GM18861 (cell line): ENCODE measurements at regions not wholly inside any gene's neighbourhood (a gene's known extent, or its start where the extent isn't known, plus 50 kb on each side); places are given as distances from the start of the nearest gene placed in this dataset.

ENCODE experiments used
- ATAC-seq: cut with Tn5 transposase; IDR thresholded peaks from one replicate; pipeline ENCODE4 v1.9.1; 2021; ENCODE audit not compliant: unreplicated experiment

DNA sequence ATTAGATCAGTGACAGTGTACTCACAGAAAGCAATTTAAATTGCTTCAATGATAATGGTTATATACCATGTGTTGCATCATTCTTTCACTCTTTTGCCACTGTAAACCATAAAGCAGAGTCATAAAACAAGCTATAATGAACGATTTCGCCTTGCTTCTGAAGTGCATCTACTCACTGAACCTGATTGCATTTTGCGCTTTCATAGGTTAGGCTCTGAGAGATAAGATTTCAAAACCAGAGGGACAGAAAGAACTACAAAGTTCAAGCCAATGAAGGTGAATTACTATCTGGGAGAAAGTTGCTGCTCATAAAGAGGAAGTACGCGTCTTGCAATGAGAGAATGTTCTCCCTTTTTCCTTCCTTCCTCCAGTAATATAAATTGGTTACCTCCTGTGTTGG lies 412.7 kb downstream of the CETN3 start:
- no peak for ATAC-seq

DNA sequence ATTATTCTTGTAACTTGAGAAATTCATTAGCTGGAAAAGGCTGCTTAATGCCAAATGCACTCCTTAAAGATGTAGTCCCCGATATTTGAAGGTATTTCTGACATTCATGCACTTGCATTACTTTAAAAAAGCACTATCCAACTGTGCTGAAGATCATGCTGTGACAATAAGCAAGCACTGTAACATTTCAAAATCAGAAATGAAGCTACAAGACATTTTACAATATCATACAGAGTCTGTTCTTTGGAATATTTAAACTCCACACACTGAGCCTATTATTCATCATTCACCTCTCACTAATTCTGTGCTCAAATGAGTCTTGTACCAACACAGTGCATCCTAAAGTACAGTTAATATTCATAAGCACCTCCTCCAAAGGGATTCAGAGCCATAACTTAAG lies 413.2 kb downstream of the CETN3 start:
- no peak for ATAC-seq

- ATAC-seq = no peak
Observed at GRCh38 chr5:89994266-89994665, 415.3 kb downstream of the CETN3 start.

DNA sequence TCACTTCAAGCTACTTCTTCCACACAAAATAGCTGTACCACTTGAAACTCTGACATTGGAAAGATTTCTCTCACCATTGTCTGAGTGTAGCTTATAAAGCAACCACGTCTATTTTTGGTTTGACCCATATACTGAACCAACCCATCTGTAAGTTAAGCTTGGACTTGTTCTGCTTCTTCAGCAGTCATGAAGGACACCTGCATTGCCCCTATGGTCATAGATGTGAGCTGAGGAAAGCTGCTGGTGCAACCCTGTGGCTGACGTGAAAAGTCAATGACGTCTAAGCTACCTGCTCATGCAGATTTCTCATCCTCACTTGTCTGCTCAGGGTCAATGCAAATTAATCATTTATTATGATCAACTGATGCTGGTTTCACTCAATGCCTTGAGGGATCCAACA lies 417.4 kb downstream of the CETN3 start:
- no peak for ATAC-seq

DNA sequence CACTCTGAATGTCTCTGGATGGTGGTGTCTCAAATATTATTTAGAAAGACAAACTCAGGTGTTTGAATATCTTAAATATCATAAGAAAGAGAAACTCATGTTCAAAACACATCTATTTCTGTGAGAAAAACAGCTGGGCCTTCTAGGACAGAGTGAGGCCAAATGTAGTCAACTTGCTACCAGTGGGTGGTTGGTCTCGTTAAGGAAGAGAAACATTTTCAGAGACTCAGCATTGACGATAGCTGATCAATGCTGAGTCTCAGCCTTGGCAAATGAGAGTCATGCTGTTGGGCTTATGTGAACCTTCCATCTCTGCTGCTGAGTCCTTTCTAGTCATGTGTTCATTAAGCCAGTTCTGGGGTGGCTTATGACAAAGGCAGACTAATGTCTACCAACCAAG lies 418.0 kb downstream of the CETN3 start:
- ATAC-seq = no peak

- no peak for ATAC-seq
Observed at GRCh38 chr5:89989776-89990175, 419.8 kb downstream of the CETN3 start.

GRCh38 chr5:89988998-89989655 lies 420.4 kb downstream of the CETN3 start:
- ATAC-seq = no peak

GRCh38 chr5:89988129-89988810 lies 421.3 kb downstream of the CETN3 start:
- ATAC-seq = no peak

- ATAC-seq = no peak
Observed at GRCh38 chr5:89983216-89983615, 426.3 kb downstream of the CETN3 start.

DNA sequence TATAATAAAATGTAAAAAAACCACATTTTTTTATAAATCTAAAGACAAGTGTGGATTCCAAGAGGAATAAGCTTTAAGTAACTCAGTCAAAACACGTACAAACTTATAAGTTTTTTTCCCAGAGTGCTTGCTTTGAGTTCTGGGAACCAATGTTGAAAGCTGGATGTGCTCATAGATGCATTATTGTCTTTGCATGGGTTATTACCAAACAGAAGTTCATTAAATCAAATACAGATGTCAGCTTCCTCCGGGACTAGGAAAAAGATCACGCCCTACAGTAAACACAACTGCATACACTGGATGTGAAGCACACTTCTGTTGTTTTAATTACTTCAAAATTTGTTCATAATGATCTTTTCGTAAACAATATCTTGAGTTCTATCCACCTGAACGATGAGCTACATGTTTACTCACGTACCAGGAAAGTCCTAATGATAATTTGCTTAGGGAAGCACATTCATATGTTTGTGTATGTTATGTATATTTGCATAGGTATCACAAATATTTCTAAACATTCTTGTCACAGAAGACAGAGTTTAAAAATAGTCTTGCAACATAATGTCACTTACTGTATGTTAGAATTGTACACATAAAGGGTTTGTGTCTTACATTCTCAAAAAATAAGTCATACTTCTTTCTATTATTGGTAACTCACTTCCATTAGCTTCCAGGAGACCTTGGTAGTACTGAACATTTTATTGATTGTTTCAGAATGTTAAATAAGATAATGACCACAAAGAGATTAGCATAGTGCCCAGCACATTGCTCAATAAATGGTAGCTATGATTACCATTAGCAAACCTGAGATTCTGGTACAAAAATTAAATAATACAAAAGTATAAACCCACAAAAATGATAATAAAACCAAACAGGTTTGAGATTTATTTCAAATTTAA lies 427.4 kb downstream of the CETN3 start:
- no peak for ATAC-seq

GRCh38 chr5:89981021-89981420 lies 428.5 kb downstream of the CETN3 start:
- no peak for ATAC-seq

DNA sequence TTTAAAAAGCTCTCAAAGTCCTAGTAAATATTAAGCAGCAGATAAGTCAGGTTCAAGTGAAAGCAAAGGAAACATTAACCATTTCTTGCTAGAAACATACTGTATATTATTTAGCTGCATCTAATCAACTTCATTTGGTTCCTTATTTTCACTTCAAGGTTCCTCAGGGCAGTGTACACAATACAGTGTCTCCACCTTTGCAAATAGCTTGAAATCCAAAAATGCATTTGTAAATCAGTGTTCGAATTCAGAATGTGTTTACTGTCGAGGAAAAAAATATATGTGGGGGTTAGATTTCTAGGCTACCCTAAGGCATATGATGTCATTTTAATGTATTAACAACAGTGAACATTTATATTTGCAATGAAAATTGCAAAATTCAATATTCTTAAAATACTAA lies 436.0 kb downstream of the CETN3 start:
- ATAC-seq = no peak

DNA sequence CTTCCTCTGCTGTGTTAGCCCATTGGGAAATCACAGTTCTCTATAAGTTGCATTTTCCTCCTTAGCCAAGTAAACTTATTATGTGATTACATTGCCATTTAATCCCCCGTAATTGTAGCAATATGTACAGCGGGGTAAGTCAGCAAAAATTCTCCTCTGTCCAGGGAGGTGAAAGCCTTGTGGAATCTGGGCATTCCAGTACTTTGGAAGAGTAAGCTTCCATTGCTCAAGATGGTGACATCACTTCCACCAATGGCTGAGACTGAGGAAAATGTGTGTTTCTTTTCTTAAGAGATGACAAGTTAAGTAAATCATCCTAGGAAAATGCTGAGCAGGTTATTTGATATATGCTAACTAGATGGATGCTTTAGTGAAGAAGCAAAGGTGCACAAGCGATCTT lies 436.7 kb downstream of the CETN3 start:
- ATAC-seq = no peak

DNA sequence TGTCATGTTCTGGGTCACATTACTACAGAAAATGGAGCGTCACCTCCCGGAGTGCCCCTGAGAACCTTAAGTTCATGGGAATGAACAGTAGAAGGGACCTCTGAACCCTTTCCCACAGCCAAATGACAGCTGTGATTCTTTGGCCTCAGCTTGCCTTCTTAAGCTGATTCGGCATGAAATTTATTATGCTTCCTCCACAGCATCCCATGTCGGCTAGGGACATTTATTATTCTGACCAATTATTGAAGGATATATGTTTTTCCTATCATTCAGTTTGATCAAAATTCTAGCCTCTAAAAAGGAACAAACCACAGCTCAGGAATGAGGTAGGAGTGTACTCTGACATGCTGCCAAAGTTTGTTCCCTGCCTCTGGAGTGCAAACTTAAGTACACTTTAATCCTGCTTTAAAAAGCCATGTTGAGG lies 440.6 kb downstream of the CETN3 start:
- no peak for ATAC-seq

- ATAC-seq = no peak
Observed at GRCh38 chr5:89967771-89968444, 441.6 kb downstream of the CETN3 start.

GRCh38 chr5:89956838-89957237 lies 452.7 kb downstream of the CETN3 start:
- no peak for ATAC-seq

GRCh38 chr5:89954916-89955315 lies 454.6 kb downstream of the CETN3 start:
- ATAC-seq = no peak

DNA sequence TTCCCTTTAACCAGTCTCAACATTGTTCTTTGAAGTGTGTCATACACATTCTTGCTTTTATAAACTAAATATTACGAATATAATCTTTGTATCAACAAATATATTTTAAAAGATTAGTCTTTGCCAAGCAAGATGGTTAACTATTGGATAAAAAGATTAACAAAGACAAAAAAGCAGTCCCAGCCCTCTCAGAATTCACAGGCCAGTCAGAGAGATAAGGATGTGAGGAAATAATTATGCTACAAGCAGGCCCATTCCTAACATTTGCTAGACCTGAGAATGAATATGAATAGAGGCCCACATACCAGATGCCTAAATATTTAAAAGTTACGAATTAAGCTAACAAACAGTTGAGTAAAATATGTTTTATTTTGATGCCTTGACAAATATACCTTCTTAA lies 457.7 kb downstream of the CETN3 start:
- ATAC-seq = no peak

DNA sequence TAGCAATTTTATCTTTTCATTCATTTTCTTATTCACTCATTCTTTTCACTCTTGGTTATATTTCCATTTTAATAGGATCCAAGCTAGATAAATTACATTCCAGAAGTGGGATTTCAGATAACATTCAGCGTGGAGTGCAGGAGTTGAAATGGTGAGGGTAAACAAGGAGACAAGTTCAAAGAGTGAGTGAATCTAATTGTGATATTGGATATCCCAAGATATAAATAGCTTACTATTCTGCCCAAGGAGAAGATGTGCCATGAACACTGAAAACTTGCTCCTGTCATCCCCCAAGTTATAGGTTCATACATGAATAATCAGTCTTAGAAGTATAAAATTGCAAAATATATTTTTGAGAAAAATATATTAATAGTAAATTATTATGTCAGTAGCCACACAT lies 459.3 kb downstream of the CETN3 start:
- ATAC-seq = no peak

GRCh38 chr5:89948977-89949376 lies 460.6 kb downstream of the CETN3 start:
- no peak for ATAC-seq

DNA sequence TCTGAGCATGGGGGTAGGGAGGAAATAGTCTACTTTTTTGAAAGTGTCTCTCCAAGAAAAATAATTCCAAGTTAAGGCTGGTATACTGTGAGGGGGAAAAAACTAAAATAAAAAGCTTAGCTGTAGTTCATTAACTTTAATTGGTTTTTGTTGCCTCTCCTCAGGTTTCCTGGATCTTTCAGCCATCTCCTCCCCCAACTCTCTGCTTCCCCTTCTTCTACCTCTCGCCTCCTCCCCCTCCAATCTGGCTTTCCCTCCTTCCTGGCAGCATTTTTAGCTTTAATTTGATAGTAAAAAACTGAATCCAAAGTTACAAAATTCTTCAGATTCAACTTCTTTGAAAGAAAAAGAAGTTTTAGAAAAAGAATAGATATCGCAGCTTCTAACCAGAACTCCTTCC lies 462.6 kb downstream of the CETN3 start:
- ATAC-seq = no peak
